Right cardiac atrium (tissue), 5 donors: ENCODE measurements at regions not wholly inside any gene's neighbourhood (a gene's known extent, or its start where the extent isn't known, plus 50 kb on each side); places are given as distances from the start of the nearest gene placed in this dataset.
A peak's percentile ranks its signal among the peaks of the same experiment; 100 is the strongest.

Source experiments
- ATAC-seq, 2 donors: fragments of 200-7000 bp; cut with Tn5 transposase; one replicate each; pipeline versions ENCODE4 v1.8.0 to v1.9.1; 2020; ENCODE audit warnings: moderate library complexity in 2 of 2, mild to moderate bottlenecking in 1 of 2
- DNase-seq, 3 donors: peaks; one replicate each; pipeline ENCODE4 v3.0.0-alpha.2; 2020
- H3K27ac ChIP-seq: one replicate; pipeline ENCODE4 v1.5.1; 2013; ENCODE audit warnings: mild to moderate bottlenecking, low read length, control low read depth, moderate library complexity
- H3K27me3 ChIP-seq: one replicate; pipeline ENCODE4 v1.6.1; 2013; ENCODE audit not compliant: control insufficient read depth, insufficient read depth
- H3K4me1 ChIP-seq: one replicate; pipeline ENCODE4 v1.6.1; 2013; ENCODE audit warnings: low read length; ENCODE audit not compliant: control insufficient read depth, insufficient read depth
- H3K4me3 ChIP-seq: one replicate; pipeline ENCODE4 v1.5.1; 2013; ENCODE audit warnings: low read length, control low read depth
- H3K9me3 ChIP-seq: one replicate; pipeline ENCODE4 v1.6.1; 2013; ENCODE audit warnings: low read length; ENCODE audit not compliant: control insufficient read depth
- WGBS: extraction: QIAGEN DNeasy Blood & Tissue Kit; methylation state at CpG from one replicate; pipeline ENCODE4 v1.1.7; 2013; 5-methylcytosine and 5-hydroxymethylcytosine counted together
- intact Hi-C, 4 donors: fragments of 100-400 bp; cut with DNase I; formaldehyde crosslinking; loops; one replicate each; pipeline versions ENCODE4 v1.11.0 to v1.14.0; 2022 to 2023
- donor health status: healthy with polysubstance abuse.
- donor health status: DM: no; HTN: yes; CAD: no.
- donor health status: DM: no; HTN: no; CAD: no.
- donor health status: DM: no; HTN: yes; CAD: no; lungs with severe emphysema.
- donor health status: DM: yes; HTN: yes; CAD: no.

DNA sequence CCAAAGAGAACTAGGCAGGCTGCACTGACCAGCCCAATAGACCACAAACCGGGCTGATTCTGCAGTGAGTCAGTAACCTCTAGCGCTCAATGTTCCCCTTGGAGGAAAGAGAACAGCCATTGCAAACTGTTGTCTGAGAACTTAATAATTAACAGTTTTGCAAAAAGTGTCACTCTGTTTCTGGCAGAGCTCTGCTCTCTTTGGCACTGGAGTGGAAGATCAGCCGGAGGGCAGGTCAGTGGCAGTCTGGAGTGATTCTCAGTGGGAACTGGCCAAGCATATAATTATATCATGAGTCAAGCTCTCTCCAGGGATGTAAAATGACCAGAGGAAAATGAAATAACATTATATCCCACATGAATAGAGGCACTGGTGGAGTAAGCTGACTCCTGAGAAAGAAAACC, 238.3 kb downstream of the HLX start:
- Histone ChIP-seq H3K4me1 (peaks cover 4% of the 10 kb centered on the region), H3K9me3 (no peaks in the 10 kb centered on the region), H3K4me3 (no peak overlapping the region), H3K27ac (no peak overlapping the region), H3K27me3 (no peaks in the 10 kb centered on the region)
- ATAC-seq (peak; percentile 94), DNase-seq (peak; percentile 52 to 59 (median 55))
- intact Hi-C loops = no loop called here
- 48% methylated on average over 3 of the region's 3 CpGs for WGBS

DNA sequence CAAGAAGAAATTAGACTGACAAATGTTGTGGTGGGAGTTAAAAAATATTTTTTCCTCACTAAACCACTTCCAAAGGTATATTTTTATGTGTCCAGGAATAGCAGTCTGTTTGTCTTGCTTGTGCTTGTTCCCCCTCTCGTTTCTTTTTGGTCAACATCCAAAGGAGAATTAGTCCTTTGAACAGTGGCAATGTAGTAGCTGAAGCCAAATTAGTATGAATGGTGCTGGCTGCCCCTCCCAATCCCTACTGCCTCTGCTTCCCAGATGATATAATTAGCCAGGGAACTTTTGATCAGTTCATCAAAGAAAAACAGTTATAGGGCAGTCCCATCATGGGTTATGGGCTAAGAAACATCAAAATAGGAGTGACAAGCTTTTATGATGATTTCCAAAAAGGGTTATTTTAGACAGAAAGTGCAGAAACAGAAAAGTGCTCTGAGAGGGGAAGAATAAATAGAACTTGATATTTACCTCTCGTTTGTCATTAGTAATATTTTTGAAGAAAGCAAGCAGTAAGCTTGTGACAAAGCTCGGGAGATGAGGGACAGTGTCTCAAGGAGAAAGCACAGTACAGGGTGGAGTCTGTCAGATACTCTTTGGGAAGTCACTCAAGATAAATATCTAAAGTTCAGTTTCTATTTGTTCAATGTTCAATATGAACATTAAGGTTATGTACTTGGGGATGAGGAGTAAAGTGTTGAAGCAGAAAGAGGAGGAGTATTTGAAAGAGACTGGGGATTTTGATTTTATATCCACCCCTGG, 239.1 kb downstream of the HLX start:
- no peaks in the 10 kb centered on the region for H3K9me3 ChIP-seq
- 30% methylated on average over 3 of the region's 3 CpGs for WGBS
- intact Hi-C loops = no loop called here
- H3K4me3 ChIP-seq = no peak overlapping the region
- peaks cover 4% of the 10 kb centered on the region for H3K4me1 ChIP-seq
- H3K27ac ChIP-seq = peak overlapping the region; percentile 83
- H3K27me3 ChIP-seq = no peaks in the 10 kb centered on the region
- peak; percentile 67 to 70 for ATAC-seq
- no peak for DNase-seq

DNA sequence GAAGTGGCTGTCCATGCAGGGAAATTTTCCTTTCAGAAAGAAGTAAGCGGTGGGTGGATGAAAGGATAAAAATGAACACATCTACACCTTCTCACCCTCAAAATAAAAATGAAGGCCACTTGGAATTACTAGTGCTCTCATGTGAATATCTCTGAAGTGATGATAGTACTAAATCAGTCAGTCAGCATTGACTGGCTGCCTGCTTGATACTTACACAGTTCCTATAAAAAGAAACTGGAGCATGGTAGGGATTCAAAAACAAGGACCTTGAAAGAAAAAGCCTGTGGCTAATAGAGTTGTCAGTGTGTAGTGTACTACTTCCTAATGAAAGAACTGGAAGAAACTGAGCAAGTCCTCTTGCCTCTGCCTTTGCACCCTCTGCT, 239.7 kb downstream of the HLX start:
- DNase-seq = no peak
- intact Hi-C loops = no loop called here
- ATAC-seq = peak; percentile 44 to 61
- Histone ChIP-seq H3K9me3 (no peaks in the 10 kb centered on the region), H3K27me3 (no peaks in the 10 kb centered on the region), H3K27ac (peak overlapping the region; percentile 45), H3K4me3 (no peak overlapping the region), H3K4me1 (peaks cover 4% of the 10 kb centered on the region)
- whole genome bisulfite sequencing = 70% methylated on average over 1 of the region's 1 CpG

DNA sequence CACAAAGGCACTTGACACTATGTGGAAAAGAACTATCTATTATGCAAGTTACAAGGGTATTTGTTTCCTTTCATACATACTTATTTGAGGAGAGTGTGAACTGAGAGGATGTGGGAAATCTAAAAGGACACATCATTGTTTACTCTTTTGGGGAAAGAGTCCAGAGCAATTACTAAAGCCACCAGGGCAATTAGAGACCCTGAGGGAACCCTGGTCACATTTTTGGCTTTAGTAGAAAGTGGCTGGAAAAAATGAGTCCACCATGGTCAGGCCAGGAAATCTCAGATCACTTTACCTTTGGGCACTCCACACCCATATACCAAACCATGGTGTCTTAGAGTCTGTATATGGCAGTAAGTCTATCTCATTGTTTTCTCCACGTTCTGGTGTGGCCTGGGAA, 243.3 kb downstream of the HLX start:
- ATAC-seq (no peak), DNase-seq (no peak)
- Histone ChIP-seq H3K27me3 (no peaks in the 10 kb centered on the region), H3K4me3 (no peak overlapping the region), H3K9me3 (no peaks in the 10 kb centered on the region), H3K27ac (no peak overlapping the region), H3K4me1 (no peaks in the 10 kb centered on the region)
- 46% methylated on average over 1 of the region's 1 CpG for WGBS
- intact Hi-C loops = no loop called here

DNA sequence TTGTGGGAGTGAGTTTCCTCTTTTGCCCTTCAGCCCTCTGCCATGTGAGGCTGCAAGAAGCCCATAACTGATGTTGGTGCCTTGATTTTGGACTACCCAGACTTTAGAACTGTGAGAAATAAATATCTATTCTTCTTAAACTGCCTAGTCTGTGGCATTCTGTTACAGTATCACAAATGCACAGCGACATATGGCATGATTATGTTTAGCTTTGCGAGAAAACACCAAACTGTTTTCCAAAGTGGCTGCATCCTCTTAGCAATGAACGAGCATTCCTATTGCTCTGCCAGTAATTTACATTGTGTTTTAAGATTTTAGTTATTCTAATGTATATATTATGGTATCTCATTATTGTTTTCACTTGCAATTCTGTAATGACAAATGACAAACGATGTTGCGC, 246.7 kb downstream of the HLX start:
- Histone ChIP-seq H3K27ac (no peak overlapping the region), H3K4me3 (no peak overlapping the region), H3K27me3 (no peaks in the 10 kb centered on the region), H3K9me3 (no peaks in the 10 kb centered on the region), H3K4me1 (no peaks in the 10 kb centered on the region)
- 92% methylated on average over 5 of the region's 5 CpGs for WGBS
- ATAC-seq = no peak
- no peak for DNase-seq
- intact Hi-C loops = no loop called here

DNA sequence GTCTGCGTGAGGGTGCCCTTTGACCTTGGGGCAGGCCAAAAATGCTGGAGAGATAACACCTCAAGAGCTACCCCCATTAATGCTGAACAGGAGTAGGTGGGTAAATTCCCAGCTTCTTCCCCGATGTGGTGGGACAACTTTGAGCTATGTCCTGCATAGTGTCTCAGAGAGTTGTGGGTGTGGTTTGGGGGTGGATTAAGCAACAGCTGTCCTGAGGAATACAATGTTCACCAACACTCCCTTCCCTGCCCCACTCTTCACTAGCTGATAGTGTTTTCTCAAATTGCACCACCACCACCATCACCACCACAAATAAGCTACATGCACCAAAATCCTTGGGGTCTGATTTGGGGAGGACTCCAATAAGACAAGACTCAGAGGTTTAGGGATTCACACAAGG, 258.4 kb downstream of the HLX start:
- 48% methylated on average over 2 of the region's 2 CpGs for WGBS
- ATAC-seq = no peak
- H3K27me3 ChIP-seq = no peaks in the 10 kb centered on the region
- no peak for DNase-seq
- no peak overlapping the region for H3K4me3 ChIP-seq
- H3K9me3 ChIP-seq = no peaks in the 10 kb centered on the region
- H3K4me1 ChIP-seq = no peaks in the 10 kb centered on the region
- H3K27ac ChIP-seq = no peak overlapping the region
- intact Hi-C loops = no loop called here

DNA sequence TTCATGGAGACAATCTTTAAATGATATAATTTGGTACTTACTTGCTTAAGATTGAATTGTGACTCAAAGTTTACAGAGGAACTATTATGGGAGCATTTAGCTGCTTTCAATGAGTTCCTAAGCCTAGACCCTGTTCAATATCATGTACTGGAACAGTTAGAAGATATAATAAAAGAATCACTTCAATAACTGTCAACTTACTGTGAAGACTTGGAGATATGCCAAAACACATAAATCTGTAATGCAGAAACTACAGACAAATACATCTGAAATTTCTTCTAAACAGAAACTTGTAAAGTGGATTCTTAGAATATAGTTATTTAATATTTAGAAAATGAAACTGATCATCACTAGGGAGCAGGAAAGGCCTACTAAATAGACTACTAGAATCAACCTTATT, 259.3 kb downstream of the HLX start:
- Histone ChIP-seq H3K9me3 (no peaks in the 10 kb centered on the region), H3K27ac (no peak overlapping the region), H3K4me1 (no peaks in the 10 kb centered on the region), H3K4me3 (no peak overlapping the region), H3K27me3 (no peaks in the 10 kb centered on the region)
- no peak for ATAC-seq
- DNase-seq = no peak
- intact Hi-C loops = no loop called here

DNA sequence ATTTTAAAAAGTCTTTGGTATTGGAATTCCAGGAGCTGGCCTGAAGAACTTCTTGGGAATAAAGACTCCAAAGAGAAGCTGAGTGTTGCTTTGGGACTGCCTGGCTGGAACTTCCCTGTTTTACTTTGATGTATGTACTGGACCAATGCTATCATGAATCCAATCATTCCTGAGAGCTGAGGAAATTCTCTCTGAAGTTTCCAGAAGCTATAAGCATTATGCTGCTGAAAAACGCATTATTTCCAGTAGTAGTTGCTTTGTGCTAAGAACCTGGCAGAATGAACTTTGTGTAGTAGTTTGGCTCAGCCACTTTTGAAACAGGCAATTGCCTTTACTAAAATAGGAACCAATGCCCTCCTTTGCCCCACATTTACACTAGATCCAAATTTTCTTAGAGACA, 260.7 kb downstream of the HLX start:
- 52% methylated on average over 1 of the region's 1 CpG for WGBS
- Histone ChIP-seq H3K27me3 (no peaks in the 10 kb centered on the region), H3K27ac (no peak overlapping the region), H3K9me3 (no peaks in the 10 kb centered on the region), H3K4me1 (no peaks in the 10 kb centered on the region), H3K4me3 (no peak overlapping the region)
- ATAC-seq = no peak
- no peak for DNase-seq
- intact Hi-C loops = no loop called here

DNA sequence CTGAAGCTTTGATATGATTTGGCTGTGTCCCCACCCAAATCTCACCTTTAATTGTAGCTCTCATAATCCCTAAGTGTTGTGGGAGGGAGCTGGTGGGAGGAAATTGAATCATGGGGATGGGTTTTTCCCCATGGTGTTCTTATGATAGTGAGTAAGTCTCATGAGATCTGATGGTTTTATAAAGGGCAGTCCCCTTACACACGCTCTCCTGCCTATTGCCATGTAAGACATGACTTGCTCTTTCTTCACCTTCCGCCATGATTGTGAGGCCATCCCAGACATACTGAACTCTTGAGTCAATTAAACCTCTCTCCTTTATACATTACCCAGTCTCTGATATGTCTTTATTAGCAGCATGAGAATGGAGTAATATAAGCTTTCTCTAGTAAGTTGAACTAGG, 261.9 kb downstream of the HLX start:
- no peaks in the 10 kb centered on the region for H3K4me1 ChIP-seq
- WGBS = 100% methylated on average over 2 of the region's 2 CpGs

DNA sequence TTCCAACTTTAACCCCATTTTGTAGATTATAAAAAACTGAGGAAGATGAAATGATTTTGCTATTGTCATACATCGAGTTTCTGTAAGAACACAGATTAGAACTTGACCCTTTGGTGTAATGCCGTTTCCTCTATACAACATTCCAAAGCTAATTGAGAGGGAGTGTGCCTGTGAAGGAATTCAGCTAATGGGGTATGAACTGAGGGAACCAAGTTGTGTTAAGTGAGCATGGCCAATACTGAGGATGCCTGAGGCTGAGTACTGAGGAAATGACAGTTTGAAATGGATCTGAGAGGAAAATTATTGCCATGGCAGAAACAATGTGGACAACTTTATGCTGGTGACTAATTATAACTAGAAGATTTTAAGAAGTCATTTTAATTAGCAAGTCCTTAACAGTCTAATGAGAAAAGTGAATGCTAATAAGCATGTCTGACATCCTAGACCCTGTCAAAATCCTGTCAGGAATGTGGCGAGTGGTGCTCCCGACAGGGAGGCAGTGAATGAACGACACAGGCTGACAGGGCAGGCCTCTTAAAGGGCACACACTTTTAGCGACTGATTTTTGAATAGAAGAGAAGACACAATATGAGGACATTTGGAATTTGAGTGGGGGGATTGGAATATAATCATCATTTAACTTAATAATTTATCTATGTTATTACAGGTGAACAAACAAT, 262.5 kb downstream of the HLX start:
- no peak for DNase-seq
- 61% methylated on average over 6 of the region's 6 CpGs for WGBS

More for the DNA sequence above, 261.9 kb downstream of the HLX start:
- H3K4me3 ChIP-seq = no peak overlapping the region
- no peak for ATAC-seq
- no peak overlapping the region for H3K27ac ChIP-seq
- H3K27me3 ChIP-seq = no peaks in the 10 kb centered on the region
- no peaks in the 10 kb centered on the region for H3K9me3 ChIP-seq
- intact Hi-C loops = no loop called here
- DNase-seq = no peak

DNA sequence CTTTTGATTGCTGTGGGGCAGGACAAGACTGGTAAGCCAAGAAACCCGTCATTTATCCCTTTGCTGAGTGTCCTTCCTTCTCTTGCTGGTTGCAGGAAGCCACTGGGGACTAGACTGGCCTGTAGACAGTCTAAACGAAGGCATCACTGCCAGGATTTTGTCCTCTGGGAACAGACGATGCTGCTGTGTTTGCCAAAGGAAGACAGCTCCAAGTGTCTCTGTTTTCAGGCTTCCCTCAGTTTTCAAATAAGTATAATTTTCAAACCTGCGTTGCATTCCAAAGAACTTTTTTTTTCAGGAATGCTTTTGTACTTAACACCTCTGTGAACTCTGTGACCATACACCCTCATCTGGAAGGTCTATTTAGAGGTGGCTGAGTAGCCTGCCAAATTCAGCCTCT, 269.4 kb downstream of the HLX start:
- Histone ChIP-seq H3K27ac (no peak overlapping the region), H3K27me3 (no peaks in the 10 kb centered on the region), H3K4me1 (no peaks in the 10 kb centered on the region), H3K4me3 (no peak overlapping the region), H3K9me3 (peaks cover 3% of the 10 kb centered on the region)
- DNase-seq (peak in 2 of 3 donors; percentile 32 to 50), ATAC-seq (peak; percentile 55)
- 39% methylated on average over 4 of the region's 4 CpGs for WGBS
- intact Hi-C loops = no loop called here

More for the DNA sequence above, 262.5 kb downstream of the HLX start:
- no peaks in the 10 kb centered on the region for H3K4me1 ChIP-seq
- no peak overlapping the region for H3K27ac ChIP-seq
- no peaks in the 10 kb centered on the region for H3K9me3 ChIP-seq
- no peaks in the 10 kb centered on the region for H3K27me3 ChIP-seq
- intact Hi-C loops = no loop called here
- ATAC-seq = no peak
- no peak overlapping the region for H3K4me3 ChIP-seq
